HG03565 (cell line): ENCODE measurements at regions not wholly inside any gene's neighbourhood (a gene's known extent, or its start where the extent isn't known, plus 50 kb on each side); places are given as distances from the start of the nearest gene placed in this dataset.

Experiments used
- ATAC-seq: cut with Tn5 transposase; IDR thresholded peaks from one replicate; pipeline ENCODE4 v1.9.1; 2021; ENCODE audit warnings: mild to moderate bottlenecking, moderate library complexity; ENCODE audit not compliant: unreplicated experiment

GRCh38 chrX:78213331-78213730 is 73.9 kb upstream of the TAF9B start:
- no peak for ATAC-seq

- ATAC-seq = peak; percentile 51
Measured at GRCh38 chrX:78199851-78200250, 60.4 kb upstream of the TAF9B start.
